Glomerular endothelial cell (primary cell): ENCODE measurements at regions not wholly inside any gene's neighbourhood (a gene's known extent, or its start where the extent isn't known, plus 50 kb on each side); places are given as distances from the start of the nearest gene placed in this dataset.
"Not testable (repeated sequence)": the region's sequence is repeated elsewhere in the genome, so short reads cannot be mapped to it uniquely, and the experiment has no call there.

Experiments used
- DNase-seq: peaks from one replicate; pipeline ENCODE4 v3.0.0-alpha.2; 2011; ENCODE audit warnings: low read depth, low spot score; ENCODE audit errors: extremely low read depth

GRCh38 chr7:12929476-12930140, 242.2 kb downstream of the ARL4A start:
- no peak for DNase-seq

DNA sequence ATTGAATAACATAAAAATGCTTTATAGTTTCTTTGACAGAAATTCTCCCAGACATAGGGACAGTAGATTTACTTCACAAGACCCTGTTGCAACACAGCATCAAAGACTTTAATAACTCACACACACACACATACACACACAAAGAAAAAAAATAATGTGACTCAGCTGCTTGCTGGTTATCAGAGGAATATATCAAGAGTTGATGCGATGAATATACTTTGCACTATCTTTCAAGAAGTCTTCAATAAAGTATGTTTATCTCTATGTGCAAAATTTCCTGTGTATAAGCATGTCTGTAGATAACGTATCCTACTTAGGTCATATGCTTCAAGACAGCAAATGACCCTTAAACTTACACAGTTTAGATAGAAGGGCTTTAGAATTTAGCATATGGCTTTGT, 243.1 kb downstream of the ARL4A start:
- DNase-seq, result no peak

DNA sequence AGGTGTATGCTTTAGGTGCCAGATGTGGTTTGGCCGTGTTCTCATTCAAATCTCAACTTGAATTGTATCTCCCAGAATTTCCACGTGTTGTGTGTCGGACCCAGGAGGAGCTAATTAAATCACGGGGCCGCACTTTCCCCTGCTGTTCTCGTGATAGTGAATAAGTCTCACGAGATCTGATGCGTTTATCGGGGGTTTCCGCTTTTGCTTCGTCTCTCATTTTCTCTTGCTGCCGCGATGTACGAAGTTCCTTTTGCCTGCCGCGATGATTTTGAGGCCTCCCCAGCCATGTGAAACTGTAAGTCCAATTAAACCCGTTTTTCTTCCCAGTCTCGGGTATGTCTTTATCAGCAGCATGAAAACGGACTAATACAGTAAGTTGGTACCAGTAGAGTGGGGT, 244.0 kb downstream of the ARL4A start:
- not testable (repeated sequence) for DNase-seq

DNA sequence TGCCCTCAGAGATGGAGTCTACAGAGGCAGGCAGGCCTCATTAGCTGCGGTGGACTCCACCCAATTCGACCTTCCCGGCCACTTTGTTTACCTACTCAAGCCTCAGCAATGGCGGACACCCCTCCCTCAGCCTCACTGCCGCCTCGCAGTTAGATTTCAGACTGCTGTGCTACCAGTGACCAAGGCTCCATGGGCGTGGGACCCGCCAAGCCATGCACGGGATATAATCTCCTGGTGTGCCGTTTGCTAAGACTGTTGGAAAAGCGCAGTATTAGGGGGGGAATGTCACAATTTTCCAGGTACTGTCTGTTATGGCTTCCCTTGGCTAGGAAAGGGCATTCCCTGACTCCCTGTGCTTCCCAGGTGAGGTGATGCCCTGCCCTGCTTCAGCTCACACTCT, 252.3 kb downstream of the ARL4A start:
- DNase-seq, result no peak

- no peak for DNase-seq
Observed at GRCh38 chr7:12941512-12941911, 254.1 kb downstream of the ARL4A start.

GRCh38 chr7:12942609-12943008, 255.2 kb downstream of the ARL4A start:
- DNase-seq, result no peak

- no peak for DNase-seq
Observed at GRCh38 chr7:12943781-12944180, 256.3 kb downstream of the ARL4A start.

DNA sequence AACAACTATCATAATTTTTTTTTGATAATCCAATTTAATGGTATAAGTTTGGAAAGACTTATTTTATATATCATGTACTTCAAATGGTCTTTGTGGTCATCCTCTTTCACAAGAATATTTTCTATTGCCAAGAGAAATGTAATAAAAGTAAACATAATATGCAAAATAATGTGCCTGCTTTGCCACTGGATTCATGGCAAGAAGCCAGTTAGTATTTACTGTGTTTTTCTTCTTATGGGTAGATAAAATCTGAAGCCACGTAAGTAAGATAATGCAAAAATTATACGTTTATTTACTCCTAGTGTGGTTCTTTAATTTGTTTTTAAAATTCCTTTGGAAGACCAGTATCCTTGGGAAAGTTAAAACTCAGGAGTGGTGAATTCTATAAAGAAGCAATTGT, 258.5 kb downstream of the ARL4A start:
- DNase-seq, result no peak

DNA sequence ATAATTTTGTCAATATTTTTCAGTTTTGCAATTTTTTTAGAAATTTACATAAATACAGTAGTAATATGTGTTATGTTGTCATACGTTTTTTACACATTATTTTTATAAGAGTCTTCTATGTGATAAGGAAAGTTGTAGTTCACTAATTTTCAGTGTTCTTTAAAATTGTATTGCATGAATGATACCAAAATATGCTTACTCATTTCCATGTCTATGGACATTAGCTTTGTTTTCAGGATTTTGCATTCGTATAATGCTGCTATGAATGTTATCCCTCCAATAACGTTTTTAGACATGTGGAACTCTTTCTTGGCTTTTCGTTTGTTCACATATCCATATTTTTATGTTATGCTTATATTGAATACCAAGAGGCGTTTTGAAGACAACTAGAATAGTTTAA, 260.0 kb downstream of the ARL4A start:
- no peak for DNase-seq

DNA sequence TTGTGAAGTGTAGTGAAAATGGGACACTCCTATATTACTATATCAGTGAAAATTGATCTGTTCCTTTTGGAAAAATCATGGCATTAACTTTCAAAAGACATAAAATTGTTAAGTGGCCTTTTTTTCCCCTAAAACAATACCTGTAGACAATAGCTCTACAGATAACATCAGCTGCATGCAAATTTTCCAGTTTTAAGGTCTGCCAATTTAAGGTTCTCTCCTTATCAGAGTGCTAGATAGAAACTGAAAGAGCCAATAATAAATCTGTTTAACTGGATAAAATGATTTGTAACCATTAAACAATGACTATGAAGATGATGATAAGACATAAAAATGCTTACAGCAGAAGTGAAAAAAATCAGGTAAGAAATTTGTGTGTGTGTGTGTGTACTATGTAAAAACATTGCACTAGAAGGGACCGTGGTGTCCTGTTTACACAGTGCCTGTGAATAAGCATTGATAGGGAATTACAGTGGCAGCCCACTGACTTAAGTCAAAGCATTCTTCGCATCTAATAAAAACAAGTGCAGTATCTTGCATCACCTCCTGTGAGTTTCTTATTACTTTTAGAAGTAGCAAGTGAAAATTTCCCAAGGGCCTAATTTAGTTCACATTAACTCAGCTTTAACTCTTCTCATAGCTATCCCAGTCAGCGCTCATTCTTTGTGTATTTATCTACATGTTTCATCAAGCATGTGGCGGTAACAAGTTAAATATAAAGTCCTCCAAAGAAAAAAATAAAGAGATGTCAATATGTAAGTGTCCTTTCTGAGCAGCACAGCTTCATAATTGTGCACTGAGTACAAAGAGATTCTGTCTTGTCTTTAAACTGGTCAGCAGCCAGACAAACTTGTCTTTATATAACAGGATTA, 261.9 kb downstream of the ARL4A start:
- DNase-seq, result no peak

- DNase-seq, result peak; percentile 23
Observed at GRCh38 chr7:12951397-12951801, 264.0 kb downstream of the ARL4A start.

GRCh38 chr7:12954380-12955033, 267.1 kb downstream of the ARL4A start:
- DNase-seq, result no peak

- DNase-seq, result no peak
Observed at GRCh38 chr7:12957487-12957886, 270.1 kb downstream of the ARL4A start.

GRCh38 chr7:12961910-12962480, 274.6 kb downstream of the ARL4A start:
- DNase-seq, result no peak

DNA sequence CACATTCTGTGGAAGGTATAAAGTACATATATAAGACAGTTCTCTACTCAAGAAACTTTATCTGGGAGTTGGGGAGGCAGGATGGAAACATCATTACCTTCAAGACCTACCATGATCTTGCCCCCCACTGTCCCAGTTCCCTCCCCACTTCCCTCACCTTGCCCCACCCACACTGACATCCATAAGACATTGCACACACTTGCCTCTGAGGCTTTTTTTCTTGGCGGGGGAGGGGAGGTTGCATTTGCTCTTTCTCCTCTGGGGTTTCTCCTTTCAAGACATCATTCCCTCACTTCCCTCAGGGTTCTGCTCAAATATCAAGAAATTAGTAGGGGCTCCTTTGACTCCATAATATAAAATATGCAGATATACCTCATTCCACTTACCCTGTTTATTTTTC, 276.0 kb downstream of the ARL4A start:
- no peak for DNase-seq

DNA sequence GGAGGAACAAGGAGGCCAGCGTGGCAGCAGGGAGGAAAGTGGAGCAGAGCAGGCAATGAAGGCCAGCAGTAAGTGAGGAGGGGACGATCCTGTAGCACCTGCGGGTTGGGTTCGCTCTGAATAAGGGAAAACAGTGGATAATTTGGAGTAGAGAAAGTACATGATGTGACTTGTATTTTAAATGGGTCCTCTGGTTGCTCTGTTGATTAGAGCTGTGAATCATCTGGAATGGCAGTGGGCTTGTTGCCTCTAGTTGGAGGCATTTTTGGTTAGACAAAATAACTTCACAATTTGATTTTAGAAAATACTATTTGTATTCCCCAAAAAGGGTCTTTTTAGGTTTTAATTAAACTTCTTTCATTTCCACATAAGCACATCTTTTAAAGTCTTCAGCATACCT, 277.4 kb downstream of the ARL4A start:
- no peak for DNase-seq

GRCh38 chr7:12965767-12966166, 278.3 kb downstream of the ARL4A start:
- DNase-seq, result no peak

DNA sequence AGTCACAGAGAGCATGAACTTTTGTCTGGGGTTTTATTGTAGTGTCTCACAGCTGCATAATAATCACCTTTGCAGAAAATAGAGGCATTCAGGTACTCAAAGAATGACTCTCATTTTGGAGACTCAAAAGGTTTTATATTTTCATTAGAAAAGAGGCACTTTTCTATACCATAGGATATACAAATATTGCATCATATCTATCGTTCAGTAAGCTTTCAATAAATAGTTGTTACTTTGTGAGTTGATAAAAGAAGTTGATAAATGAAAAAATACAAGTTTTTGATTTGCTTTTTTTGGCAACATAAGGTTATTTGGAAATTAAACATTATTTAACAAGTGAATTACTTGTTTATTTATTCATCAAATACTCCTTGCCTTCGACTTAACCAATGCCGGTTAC, 279.9 kb downstream of the ARL4A start:
- no peak for DNase-seq

DNA sequence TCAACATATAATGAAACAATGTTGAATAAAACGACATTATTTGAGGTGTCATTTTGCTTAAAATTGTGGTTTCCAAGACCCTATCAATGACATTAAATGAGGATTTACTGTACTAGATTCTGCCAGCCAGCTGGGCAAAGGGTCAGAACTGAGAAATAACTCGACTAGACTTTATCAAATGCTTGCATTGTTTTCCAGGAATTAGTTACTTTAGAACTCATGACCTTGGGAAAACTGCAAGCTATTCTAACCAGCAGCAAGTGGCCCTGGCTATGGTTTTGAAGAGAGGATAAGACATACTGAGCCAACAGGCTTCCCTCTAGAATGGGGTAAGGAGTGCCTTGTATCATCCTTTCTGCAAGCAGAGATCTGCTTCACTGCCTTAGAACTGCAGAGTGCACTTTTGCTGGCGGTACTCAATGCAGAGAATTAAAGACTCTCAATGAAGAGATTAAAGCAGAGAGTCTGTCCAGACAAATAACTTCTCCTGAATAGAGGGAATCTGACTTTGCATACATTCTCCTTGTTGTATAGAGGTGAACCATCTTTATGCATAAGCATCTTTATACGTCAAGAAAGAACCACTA, 281.5 kb downstream of the ARL4A start:
- DNase-seq, result no peak

DNA sequence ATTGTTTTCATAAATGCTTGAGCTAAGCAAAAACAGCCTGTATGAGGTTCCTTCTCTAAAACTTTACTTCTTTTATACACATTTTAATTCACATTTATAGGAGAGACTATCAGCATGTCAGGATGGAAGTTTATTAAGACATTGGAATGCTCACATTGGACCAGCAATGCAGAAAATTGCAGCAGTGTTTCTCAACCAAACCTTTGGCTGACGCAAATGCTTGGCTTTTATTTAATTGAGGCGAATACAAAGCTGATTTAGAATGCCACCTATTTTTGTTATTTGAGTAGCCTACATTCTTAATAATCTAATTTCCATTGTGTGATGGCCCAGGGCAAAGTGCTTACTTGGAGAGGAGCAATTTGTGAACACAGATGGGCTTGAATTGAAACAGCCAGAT, 283.2 kb downstream of the ARL4A start:
- no peak for DNase-seq
